ENCODE measurements at regions not wholly inside any gene's neighbourhood (a gene's known extent, or its start where the extent isn't known, plus 50 kb on each side); places are given as distances from the start of the nearest gene placed in this dataset.
"Not testable (repeated sequence)": the region's sequence is repeated elsewhere in the genome, so short reads cannot be mapped to it uniquely, and the experiment has no call there.

- DNase-seq (ENCODE audit: low read depth in 1 of 2, low spot score in 1 of 2): no peak
Measured at GRCh38 chr4:60590116-60590515, 610.0 kb upstream of the ADGRL3 start.

- DNase-seq (ENCODE audit: low read depth in 1 of 2, low spot score in 1 of 2): no peak
Measured at GRCh38 chr4:60605646-60606354, 594.3 kb upstream of the ADGRL3 start.

GRCh38 chr4:60611762-60612496 lies 588.2 kb upstream of the ADGRL3 start:
- no peak for DNase-seq (ENCODE audit: low read depth in 1 of 2, low spot score in 1 of 2)

- DNase-seq (ENCODE audit: low read depth in 1 of 2, low spot score in 1 of 2): no peak
Measured at GRCh38 chr4:60617731-60618130, 582.4 kb upstream of the ADGRL3 start.

GRCh38 chr4:60619531-60620305 lies 580.4 kb upstream of the ADGRL3 start:
- DNase-seq (ENCODE audit: low read depth in 1 of 2, low spot score in 1 of 2): no peak

- DNase-seq (ENCODE audit: low read depth in 1 of 2, low spot score in 1 of 2): no peak
Measured at GRCh38 chr4:60637976-60638375, 562.1 kb upstream of the ADGRL3 start.

GRCh38 chr4:60648774-60649173 lies 551.4 kb upstream of the ADGRL3 start:
- DNase-seq (ENCODE audit: low read depth in 1 of 2, low spot score in 1 of 2): no peak

GRCh38 chr4:60652933-60653332 lies 547.2 kb upstream of the ADGRL3 start:
- DNase-seq (ENCODE audit: low read depth in 1 of 2, low spot score in 1 of 2): no peak

- DNase-seq (ENCODE audit: low read depth in 1 of 2, low spot score in 1 of 2): no peak
Measured at GRCh38 chr4:60655356-60655755, 544.8 kb upstream of the ADGRL3 start.

- DNase-seq (ENCODE audit: low read depth in 1 of 2, low spot score in 1 of 2): no peak
Measured at GRCh38 chr4:60656171-60656570, 544.0 kb upstream of the ADGRL3 start.

- DNase-seq (ENCODE audit: low read depth in 1 of 2, low spot score in 1 of 2): no peak
Measured at GRCh38 chr4:60657041-60657440, 543.1 kb upstream of the ADGRL3 start.

GRCh38 chr4:60657807-60658206 lies 542.3 kb upstream of the ADGRL3 start:
- no peak for DNase-seq (ENCODE audit: low read depth in 1 of 2, low spot score in 1 of 2)

GRCh38 chr4:60663769-60664168 lies 536.4 kb upstream of the ADGRL3 start:
- no peak for DNase-seq (ENCODE audit: low read depth in 1 of 2, low spot score in 1 of 2)

- DNase-seq (ENCODE audit: low read depth in 1 of 2, low spot score in 1 of 2): no peak
Measured at GRCh38 chr4:60682901-60683300, 517.2 kb upstream of the ADGRL3 start.

GRCh38 chr4:60683357-60683756 lies 516.8 kb upstream of the ADGRL3 start:
- no peak for DNase-seq (ENCODE audit: low read depth in 1 of 2, low spot score in 1 of 2)

GRCh38 chr4:60683973-60684372 lies 516.2 kb upstream of the ADGRL3 start:
- no peak for DNase-seq (ENCODE audit: low read depth in 1 of 2, low spot score in 1 of 2)

- not testable (repeated sequence) for DNase-seq (ENCODE audit: low read depth in 1 of 2, low spot score in 1 of 2)
Measured at GRCh38 chr4:60696062-60696461, 504.1 kb upstream of the ADGRL3 start.

- DNase-seq (ENCODE audit: low read depth in 1 of 2, low spot score in 1 of 2): no peak
Measured at GRCh38 chr4:60709061-60709460, 491.1 kb upstream of the ADGRL3 start.

GRCh38 chr4:60718874-60719273 lies 481.3 kb upstream of the ADGRL3 start:
- no peak for DNase-seq (ENCODE audit: low read depth in 1 of 2, low spot score in 1 of 2)

- no peak for DNase-seq (ENCODE audit: low read depth in 1 of 2, low spot score in 1 of 2)
Measured at GRCh38 chr4:60721685-60722084, 478.4 kb upstream of the ADGRL3 start.

- no peak for DNase-seq (ENCODE audit: low read depth in 1 of 2, low spot score in 1 of 2)
Measured at GRCh38 chr4:60723796-60724195, 476.3 kb upstream of the ADGRL3 start.

- no peak for DNase-seq (ENCODE audit: low read depth in 1 of 2, low spot score in 1 of 2)
Measured at GRCh38 chr4:60724623-60725022, 475.5 kb upstream of the ADGRL3 start.

All from activated CD4-positive, alpha-beta T cell treated with anti-CD3 and anti-CD28 coated beads, Interleukin-2, amount 50 U/mL, for 24 hours (primary cell).